IgD-negative memory B cell (primary cell): ENCODE measurements at regions not wholly inside any gene's neighbourhood (a gene's known extent, or its start where the extent isn't known, plus 50 kb on each side); places are given as distances from the start of the nearest gene placed in this dataset.

ENCODE experiments used
- H3K27ac Mint-ChIP-seq, 3 donors: one replicate each; pipeline ENCODE4 v1.8.0; 2020 to 2022; ENCODE audit warnings: mild to moderate bottlenecking in 3 of 3, mixed read lengths in 3 of 3, moderate library complexity in 1 of 3
- H3K27me3 Mint-ChIP-seq: one replicate; pipeline ENCODE4 v1.8.0; 2021; ENCODE audit warnings: mixed read lengths
- H3K36me3 Mint-ChIP-seq: one replicate; pipeline ENCODE4 v1.8.0; 2020; ENCODE audit warnings: mild to moderate bottlenecking, mixed read lengths
- H3K4me1 Mint-ChIP-seq, 3 donors: one replicate each; pipeline ENCODE4 v1.8.0; 2020 to 2022; ENCODE audit warnings: mixed read lengths in 3 of 3, mild to moderate bottlenecking in 1 of 3
- H3K4me3 Mint-ChIP-seq, 4 donors: one replicate each; pipeline ENCODE4 v1.8.0; 2020 to 2022; ENCODE audit warnings: mild to moderate bottlenecking in 4 of 4, mixed read lengths in 4 of 4, moderate library complexity in 3 of 4
- H3K9me3 Mint-ChIP-seq, 3 donors: one replicate each; pipeline ENCODE4 v1.8.0; 2020 to 2021; ENCODE audit warnings: mixed read lengths in 3 of 3, mild to moderate bottlenecking in 1 of 3

DNA sequence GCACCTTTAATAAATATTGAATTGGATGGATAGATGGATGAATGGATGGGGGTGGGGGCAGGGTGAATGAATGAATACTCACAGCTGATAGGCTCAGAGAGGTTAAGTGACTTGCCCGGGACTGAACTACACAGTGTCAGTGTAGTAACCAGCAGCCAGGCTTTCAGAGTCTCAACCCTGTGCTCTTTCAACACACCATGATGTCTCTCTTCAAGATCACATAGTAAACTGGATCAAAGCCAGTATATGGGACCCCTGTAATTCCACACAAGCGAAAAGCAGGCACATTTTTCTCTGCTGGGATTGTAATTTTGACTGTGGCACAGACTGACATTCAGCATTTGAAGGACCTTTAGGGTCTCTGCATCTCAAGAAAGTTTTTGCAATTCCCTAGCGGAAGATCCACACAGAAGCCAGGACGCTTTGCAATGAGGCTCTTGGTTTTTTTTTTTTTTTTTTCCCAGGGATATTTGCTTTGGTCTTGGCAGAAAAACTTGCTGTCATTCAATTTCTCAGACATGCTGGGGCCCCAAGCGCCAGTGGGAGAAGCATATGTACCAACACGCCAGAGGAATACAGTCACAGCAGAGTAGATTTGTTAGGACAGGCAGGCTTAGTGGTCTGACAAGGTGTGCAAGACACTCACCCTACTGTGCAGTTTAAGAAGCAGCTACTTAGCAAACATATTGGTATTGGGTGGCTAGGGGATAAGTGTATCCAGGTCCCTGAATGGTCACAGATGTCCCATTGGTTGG lies 213.1 kb upstream of the CAMK1G start:
- Mint-ChIP-seq H3K4me3 (no peak overlapping the region), H3K36me3 (no peaks in the 10 kb centered on the region), H3K4me1 (peaks cover 0 to 2% (median 0%) of the 10 kb centered on the region in 3 donors), H3K27me3 (peaks cover 2% of the 10 kb centered on the region), H3K27ac (no peak overlapping the region), H3K9me3 (peaks cover 0 to 2% (median 0%) of the 10 kb centered on the region in 3 donors)

DNA sequence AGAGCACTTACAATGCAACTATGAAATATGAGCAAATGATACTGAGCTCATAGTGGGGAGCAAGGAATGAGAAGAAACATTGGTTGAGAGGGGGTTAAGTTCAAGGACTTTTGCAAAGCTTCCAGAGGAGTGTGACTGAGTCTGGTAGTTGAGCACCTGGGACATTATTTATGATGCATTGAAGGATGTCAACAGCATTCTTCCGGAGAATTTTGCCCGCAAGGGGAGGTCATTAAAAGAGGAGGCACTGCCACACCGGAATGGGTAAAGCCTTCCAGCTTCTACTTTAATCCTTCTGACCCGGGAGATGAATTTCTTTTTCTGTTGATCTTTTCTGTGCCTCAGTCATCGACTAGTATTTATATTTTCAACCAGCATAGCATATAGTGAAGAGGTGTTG lies 208.4 kb upstream of the CAMK1G start:
- Mint-ChIP-seq H3K9me3 (peaks cover 0 to 2% (median 0%) of the 10 kb centered on the region in 3 donors), H3K36me3 (no peaks in the 10 kb centered on the region), H3K4me3 (no peak overlapping the region), H3K27ac (no peak overlapping the region), H3K4me1 (no peaks in the 10 kb centered on the region), H3K27me3 (peaks cover 4% of the 10 kb centered on the region)

DNA sequence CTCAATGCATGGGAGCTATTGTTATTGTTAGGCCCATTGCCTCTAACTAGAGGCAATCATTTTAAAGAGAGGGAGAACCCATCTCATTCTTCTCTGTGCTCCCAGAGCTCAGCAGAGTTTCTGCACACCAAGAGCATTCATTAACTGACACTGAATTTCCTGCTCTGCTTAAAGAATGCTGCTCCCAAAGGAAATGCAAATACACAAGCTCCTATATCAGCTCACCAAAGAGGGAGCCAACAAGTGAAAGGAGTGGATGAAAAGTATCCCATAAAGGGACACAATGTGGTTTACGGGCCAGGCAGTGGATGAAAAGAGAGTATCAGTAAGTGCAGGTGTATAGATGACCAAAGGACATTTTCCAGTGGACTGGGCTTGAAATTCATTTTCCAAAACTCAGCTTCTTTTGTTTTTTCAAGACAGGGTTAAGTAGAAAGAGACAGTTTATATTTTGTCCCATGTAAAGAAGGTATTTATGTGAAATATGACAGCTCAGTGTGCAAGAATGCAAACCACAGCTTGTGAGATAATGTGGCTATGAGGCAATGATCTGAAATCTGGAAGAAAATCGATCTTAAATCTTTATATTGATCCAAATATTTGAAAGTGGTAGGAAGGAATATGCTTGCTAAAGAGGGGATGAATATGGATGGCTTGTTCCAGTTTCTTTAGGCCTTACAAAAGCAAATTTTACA lies 207.7 kb upstream of the CAMK1G start:
- peaks cover 0 to 2% (median 0%) of the 10 kb centered on the region in 3 donors for H3K9me3 Mint-ChIP-seq
- H3K36me3 Mint-ChIP-seq: no peaks in the 10 kb centered on the region
- H3K27me3 Mint-ChIP-seq: peaks cover 4% of the 10 kb centered on the region
- no peak overlapping the region for H3K4me3 Mint-ChIP-seq
- H3K27ac Mint-ChIP-seq: no peak overlapping the region
- H3K4me1 Mint-ChIP-seq: no peaks in the 10 kb centered on the region

DNA sequence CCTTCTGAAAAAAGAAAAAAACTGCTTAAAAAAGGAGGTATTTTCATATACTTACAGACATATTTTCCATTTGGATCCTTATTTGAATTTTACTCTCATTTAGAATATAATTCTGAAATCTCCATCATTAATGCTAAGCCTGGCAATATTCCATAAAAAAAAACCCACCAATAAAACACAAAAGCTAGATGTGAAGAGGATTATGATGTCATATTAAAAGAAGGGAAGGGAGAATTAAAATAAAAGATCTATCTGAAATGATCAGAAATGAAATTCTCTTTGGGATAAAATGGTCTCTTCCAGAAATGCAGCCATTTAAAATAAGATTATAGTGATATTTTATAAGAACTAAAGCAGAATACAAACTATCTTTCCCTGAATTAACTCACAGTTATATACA lies 206.7 kb upstream of the CAMK1G start:
- Mint-ChIP-seq H3K9me3 (peaks cover 0 to 2% (median 0%) of the 10 kb centered on the region in 3 donors), H3K27me3 (peaks cover 4% of the 10 kb centered on the region), H3K36me3 (no peaks in the 10 kb centered on the region), H3K4me1 (no peaks in the 10 kb centered on the region), H3K27ac (no peak overlapping the region), H3K4me3 (no peak overlapping the region)

GRCh38 chr1:209377995-209378394 lies 205.5 kb upstream of the CAMK1G start:
- Mint-ChIP-seq H3K4me1 (no peaks in the 10 kb centered on the region), H3K36me3 (no peaks in the 10 kb centered on the region), H3K4me3 (no peak overlapping the region), H3K27ac (no peak overlapping the region), H3K9me3 (peaks cover 0 to 2% (median 0%) of the 10 kb centered on the region in 3 donors), H3K27me3 (peaks cover 4% of the 10 kb centered on the region)

- H3K27me3 Mint-ChIP-seq: peaks cover 4% of the 10 kb centered on the region
Measured at GRCh38 chr1:209379280-209379679, 204.2 kb upstream of the CAMK1G start.

DNA sequence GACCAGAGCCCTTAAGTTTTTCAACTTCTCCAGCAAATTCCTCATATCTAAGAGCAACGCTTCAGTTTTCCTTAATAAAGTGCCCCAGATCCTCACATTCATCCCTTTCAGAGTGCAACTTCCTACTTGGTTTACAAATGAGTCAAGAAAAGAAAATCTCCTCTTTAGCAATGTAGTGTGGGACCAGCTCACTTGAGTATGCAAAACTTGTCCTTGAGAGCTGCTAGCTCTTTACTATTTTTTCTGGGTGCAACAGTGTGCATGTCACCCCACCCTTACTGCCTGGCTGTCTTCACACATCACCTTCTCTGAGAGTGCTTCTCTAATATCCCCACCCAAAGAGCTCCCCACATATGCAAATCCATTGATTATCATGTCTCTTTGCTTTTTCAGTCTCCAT lies 203.1 kb upstream of the CAMK1G start:
- no peaks in the 10 kb centered on the region for H3K36me3 Mint-ChIP-seq
- H3K9me3 Mint-ChIP-seq: no peaks in the 10 kb centered on the region
- H3K27me3 Mint-ChIP-seq: peaks cover 4% of the 10 kb centered on the region
- H3K4me3 Mint-ChIP-seq: no peak overlapping the region
- H3K27ac Mint-ChIP-seq: no peak overlapping the region
- H3K4me1 Mint-ChIP-seq: no peaks in the 10 kb centered on the region

More at GRCh38 chr1:209379280-209379679, 204.2 kb upstream of the CAMK1G start:
- no peaks in the 10 kb centered on the region for H3K9me3 Mint-ChIP-seq
- no peak overlapping the region for H3K4me3 Mint-ChIP-seq
- H3K36me3 Mint-ChIP-seq: no peaks in the 10 kb centered on the region
- H3K4me1 Mint-ChIP-seq: no peaks in the 10 kb centered on the region
- H3K27ac Mint-ChIP-seq: no peak overlapping the region

- H3K27ac Mint-ChIP-seq: no peak overlapping the region
- no peaks in the 10 kb centered on the region for H3K4me1 Mint-ChIP-seq
- no peak overlapping the region for H3K4me3 Mint-ChIP-seq
- H3K9me3 Mint-ChIP-seq: peaks cover 0 to 2% (median 0%) of the 10 kb centered on the region in 3 donors
- peaks cover 4% of the 10 kb centered on the region for H3K27me3 Mint-ChIP-seq
- no peaks in the 10 kb centered on the region for H3K36me3 Mint-ChIP-seq
Measured at GRCh38 chr1:209382231-209383100, 201.0 kb upstream of the CAMK1G start.

GRCh38 chr1:209383422-209383821 lies 200.1 kb upstream of the CAMK1G start:
- peaks cover 0 to 2% (median 0%) of the 10 kb centered on the region in 3 donors for H3K9me3 Mint-ChIP-seq
- H3K4me3 Mint-ChIP-seq: no peak overlapping the region

DNA sequence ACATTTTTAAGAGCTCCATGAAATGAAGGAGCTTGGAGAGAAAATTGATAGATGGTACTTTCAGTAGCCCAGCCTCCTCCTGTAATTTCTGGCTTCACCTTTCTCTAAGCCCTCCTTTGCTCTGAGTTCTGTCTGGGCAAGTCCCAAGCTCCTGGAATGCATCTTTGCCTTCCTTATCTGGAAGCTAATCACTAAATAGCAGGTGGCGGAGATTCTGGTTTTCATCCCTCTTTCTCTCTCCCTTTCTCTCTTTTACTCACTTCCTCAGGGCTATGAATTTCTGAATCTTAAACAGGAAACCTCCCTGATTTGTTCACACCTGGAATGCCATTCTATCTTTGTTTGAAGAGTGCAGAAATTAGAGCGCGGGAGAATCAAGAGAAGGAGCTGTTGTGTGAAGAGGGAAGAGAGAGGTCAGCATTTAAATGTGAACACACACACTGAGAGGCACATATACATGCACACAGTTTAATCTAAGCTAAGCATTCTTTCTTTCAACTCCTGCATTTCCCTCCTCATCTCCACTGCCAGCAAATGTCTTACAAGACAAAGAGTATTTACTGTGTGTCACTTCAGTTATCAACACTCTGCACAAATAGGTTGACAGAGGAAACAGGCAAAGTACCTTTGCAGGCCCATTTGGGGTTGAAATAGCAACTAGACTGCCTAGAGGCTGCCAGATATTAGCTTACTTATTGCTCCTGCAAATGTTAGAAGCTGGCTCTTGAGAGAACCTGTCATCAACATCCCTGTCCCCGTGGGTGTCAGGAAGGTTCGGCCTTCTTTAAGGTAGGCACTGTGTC lies 199.4 kb upstream of the CAMK1G start:
- Mint-ChIP-seq H3K4me1 (no peaks in the 10 kb centered on the region), H3K36me3 (no peaks in the 10 kb centered on the region), H3K27ac (no peak overlapping the region), H3K27me3 (no peaks in the 10 kb centered on the region), H3K4me3 (no peak overlapping the region), H3K9me3 (peaks cover 0 to 2% (median 0%) of the 10 kb centered on the region in 3 donors)

More at GRCh38 chr1:209383422-209383821, 200.1 kb upstream of the CAMK1G start:
- H3K4me1 Mint-ChIP-seq: no peaks in the 10 kb centered on the region
- H3K27ac Mint-ChIP-seq: no peak overlapping the region
- no peaks in the 10 kb centered on the region for H3K36me3 Mint-ChIP-seq
- H3K27me3 Mint-ChIP-seq: peaks cover under 1% of the 10 kb centered on the region

- peaks cover 0 to 2% (median 0%) of the 10 kb centered on the region in 3 donors for H3K9me3 Mint-ChIP-seq
- H3K27me3 Mint-ChIP-seq: no peaks in the 10 kb centered on the region
- no peak overlapping the region for H3K4me3 Mint-ChIP-seq
- H3K36me3 Mint-ChIP-seq: no peaks in the 10 kb centered on the region
- H3K4me1 Mint-ChIP-seq: no peaks in the 10 kb centered on the region
- H3K27ac Mint-ChIP-seq: no peak overlapping the region
Measured at GRCh38 chr1:209384710-209385550, 198.6 kb upstream of the CAMK1G start.

- H3K4me3 Mint-ChIP-seq: no peak overlapping the region
- no peak overlapping the region for H3K27ac Mint-ChIP-seq
- no peaks in the 10 kb centered on the region for H3K27me3 Mint-ChIP-seq
- H3K36me3 Mint-ChIP-seq: no peaks in the 10 kb centered on the region
- peaks cover 0 to 2% (median 0%) of the 10 kb centered on the region in 3 donors for H3K9me3 Mint-ChIP-seq
- no peaks in the 10 kb centered on the region for H3K4me1 Mint-ChIP-seq
Measured at GRCh38 chr1:209386156-209386555, 197.4 kb upstream of the CAMK1G start.

DNA sequence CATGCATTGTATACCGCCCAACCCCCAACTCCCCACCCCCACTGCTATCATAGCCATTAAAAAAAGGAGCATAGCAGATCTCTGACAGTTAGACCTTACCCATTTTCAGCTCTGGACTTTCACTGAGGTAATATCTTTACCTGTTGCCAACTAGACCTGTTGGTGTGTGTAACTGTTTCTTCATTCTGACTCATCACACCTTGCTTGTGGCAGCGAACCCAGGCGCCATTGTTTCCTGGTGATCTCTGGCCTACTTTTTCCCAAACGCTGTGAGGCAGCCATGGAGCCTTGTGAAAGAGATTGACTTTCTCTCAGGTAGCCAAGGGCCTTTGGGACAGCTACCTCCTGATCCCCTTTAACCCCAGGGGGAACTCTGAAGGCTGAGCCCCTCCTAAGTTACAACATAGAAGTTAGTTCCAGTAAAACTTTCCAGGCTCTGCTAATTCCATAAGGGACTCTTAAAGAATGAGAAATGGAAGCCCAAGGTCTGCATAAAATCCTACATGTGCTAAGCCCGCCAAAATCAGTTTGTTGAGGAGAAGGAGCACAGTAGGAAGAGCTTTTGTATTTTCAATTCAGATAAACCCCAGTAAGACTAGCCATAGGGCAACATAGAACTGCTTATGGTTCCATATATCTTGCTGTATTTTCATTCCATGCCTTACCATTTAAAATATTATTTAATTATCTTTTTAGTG lies 196.1 kb upstream of the CAMK1G start:
- H3K27me3 Mint-ChIP-seq: no peaks in the 10 kb centered on the region
- peaks cover 0 to 2% (median 0%) of the 10 kb centered on the region in 3 donors for H3K9me3 Mint-ChIP-seq
- H3K36me3 Mint-ChIP-seq: no peaks in the 10 kb centered on the region
- H3K27ac Mint-ChIP-seq: no peak overlapping the region
- H3K4me3 Mint-ChIP-seq: no peak overlapping the region
- H3K4me1 Mint-ChIP-seq: no peaks in the 10 kb centered on the region
